ENCODE measurements at regions not wholly inside any gene's neighbourhood (a gene's known extent, or its start where the extent isn't known, plus 50 kb on each side); places are given as distances from the start of the nearest gene placed in this dataset.

DNA sequence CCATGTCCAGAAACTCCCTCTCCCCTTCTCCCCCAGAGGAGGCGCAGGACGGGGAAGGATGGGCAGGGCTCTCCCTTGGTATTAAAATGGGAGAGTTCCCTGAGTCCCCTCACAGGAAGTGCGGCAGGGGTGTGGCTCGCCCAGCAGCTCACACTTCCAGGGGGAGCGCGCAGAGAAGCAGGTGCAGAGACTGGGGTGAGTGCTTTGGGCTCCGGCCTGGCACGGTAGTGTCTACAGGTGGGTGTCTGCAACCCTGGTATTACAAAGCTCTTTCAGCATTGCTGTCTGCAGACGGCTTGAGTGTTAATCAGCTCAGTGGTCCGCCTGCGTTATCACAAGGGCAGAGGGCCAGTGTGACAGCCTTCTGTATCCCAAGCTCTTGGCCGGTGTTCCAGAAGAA lies 114.9 kb upstream of the FBXL7 start (continued):
- TF ChIP-seq CHD7 (IDR thresholded peaks at IDR 0.05; ENCODE audit: insufficient replicate concordance, low read length) (no peak), KDM1A (IDR thresholded peaks at IDR 0.05; ENCODE audit: borderline replicate concordance, low read length) (no peak), SP1 (IDR thresholded peaks at IDR 0.05; ENCODE audit: low read depth, low read length) (no peak), BCL11A (IDR thresholded peaks at IDR 0.05; ENCODE audit: low read depth in 2 of 2, low read length in 2 of 2) (no peak), ATF2 (IDR thresholded peaks at IDR 0.05; ENCODE audit: low read length) (no peak), RFX5 (IDR thresholded peaks at IDR 0.05; ENCODE audit: borderline replicate concordance, low read depth, low read length) (no peak), JUN (IDR thresholded peaks at IDR 0.05; ENCODE audit: low read depth, low read length) (no peak), TEAD4 (IDR thresholded peaks at IDR 0.05; ENCODE audit: low read depth, low read length) (no peak), GABPA (IDR thresholded peaks at IDR 0.05; ENCODE audit: borderline replicate concordance, insufficient read depth, low read length) (no peak), TAF7 (optimal IDR thresholded peaks at IDR 0.05; ENCODE audit: borderline replicate concordance, low read depth, low read length) (no peak), PHF8 (conservative IDR thresholded peaks at IDR 0.05; ENCODE audit: low read depth, low read length) (no peak)

Data from H1 (cell line).